ENCODE measurements at regions not wholly inside any gene's neighbourhood (a gene's known extent, or its start where the extent isn't known, plus 50 kb on each side); places are given as distances from the start of the nearest gene placed in this dataset.

- no peak for DNase-seq (ENCODE audit: extremely low read depth in 1 of 4, low spot score in 3 of 4)
- TF ChIP-seq PRPF4 (IDR thresholded peaks at IDR 0.05; ENCODE audit: insufficient read depth, low read depth, low read length, poor library complexity, severe bottlenecking) (no peak), ARID1B (IDR thresholded peaks at IDR 0.05) (no peak), NR1H2 (CRISPR knock-in tag; IDR thresholded peaks at IDR 0.05) (no peak), MEF2A (IDR thresholded peaks at IDR 0.05; ENCODE audit: control insufficient read depth, low read depth, low read length) (no peak)
- H2AFZ ChIP-seq (ENCODE audit: low read depth, low read length): no peak overlapping the region
- in situ Hi-C loops (cut with MboI): no loop called here
- ChIA-PET CTCF (ENCODE audit: low intra/inter-chr PET ratio) (no interaction called here), POLR2A (no interaction called here)
- no peaks in the 10 kb centered on the region for H3K4me1 ChIP-seq (replicated peaks in 1 of 2; ENCODE audit: control insufficient read depth in 2 of 2, insufficient read depth in 2 of 2, low read length in 2 of 2)
- H3K36me3 ChIP-seq (ENCODE audit: control insufficient read depth, insufficient read depth, low read length): no peaks in the 10 kb centered on the region
- no peaks in the 10 kb centered on the region for H3K9me1 ChIP-seq (ENCODE audit: control insufficient read depth, insufficient read depth, low read length)
- WGBS (ENCODE audit: insufficient coverage, low coverage, missing lambda C conversion rate): 24% methylated on average over 2 of the region's 2 CpGs
- intact Hi-C loops (cut with micrococcal nuclease): no loop called here
- no peaks in the 10 kb centered on the region for H4K20me1 ChIP-seq (replicated peaks; ENCODE audit: control insufficient read depth, insufficient read depth, low read length)
- H3K79me2 ChIP-seq (ENCODE audit: control insufficient read depth, insufficient read depth, low read length): no peaks in the 10 kb centered on the region
- H3K9me3 ChIP-seq (replicated peaks; ENCODE audit: control insufficient read depth, insufficient read depth, low read depth, low read length): no peaks in the 10 kb centered on the region
- no peak for FAIRE-seq
- H3K27me3 ChIP-seq (ENCODE audit: control insufficient read depth in 2 of 2, insufficient read depth in 2 of 2, low read length in 2 of 2): no peaks in the 10 kb centered on the region
- no peak for ATAC-seq
- no peak overlapping the region for H3K4me2 ChIP-seq (ENCODE audit: insufficient read depth, low read length)
- H3K9ac ChIP-seq (ENCODE audit: insufficient read depth in 1 of 2, low read depth in 2 of 2, low read length in 2 of 2): no peak overlapping the region
- H3K27ac ChIP-seq (ENCODE audit: extremely low read depth, low read depth, low read length): no peak overlapping the region
- BruUV-seq (replicated peaks): no TSS peak
- no peak overlapping the region for H3K4me3 ChIP-seq
Observed at GRCh38 chr4:20591571-20591970, 108.7 kb upstream of the PACRGL start.

- H3K4me2 ChIP-seq (ENCODE audit: insufficient read depth, low read length): no peak overlapping the region
- in situ Hi-C loops (cut with MboI): no loop called here
- no peaks in the 10 kb centered on the region for H3K9me1 ChIP-seq (ENCODE audit: control insufficient read depth, insufficient read depth, low read length)
- H3K27me3 ChIP-seq (ENCODE audit: control insufficient read depth in 2 of 2, insufficient read depth in 2 of 2, low read length in 2 of 2): no peaks in the 10 kb centered on the region
- ChIA-PET CTCF (ENCODE audit: low intra/inter-chr PET ratio) (no interaction called here), POLR2A (no interaction called here)
- BruUV-seq (replicated peaks): no TSS peak
- no peak overlapping the region for H3K9ac ChIP-seq (ENCODE audit: insufficient read depth in 1 of 2, low read depth in 2 of 2, low read length in 2 of 2)
- intact Hi-C loops (cut with micrococcal nuclease): no loop called here
- no peaks in the 10 kb centered on the region for H4K20me1 ChIP-seq (replicated peaks; ENCODE audit: control insufficient read depth, insufficient read depth, low read length)
- ATAC-seq (no peak), DNase-seq (ENCODE audit: extremely low read depth in 1 of 4, low spot score in 3 of 4) (no peak), FAIRE-seq (no peak)
- no peaks in the 10 kb centered on the region for H3K4me1 ChIP-seq (replicated peaks in 1 of 2; ENCODE audit: control insufficient read depth in 2 of 2, insufficient read depth in 2 of 2, low read length in 2 of 2)
- H3K9me3 ChIP-seq (replicated peaks; ENCODE audit: control insufficient read depth, insufficient read depth, low read depth, low read length): no peaks in the 10 kb centered on the region
- H3K27ac ChIP-seq (ENCODE audit: extremely low read depth, low read depth, low read length): no peak overlapping the region
- H3K79me2 ChIP-seq (ENCODE audit: control insufficient read depth, insufficient read depth, low read length): no peaks in the 10 kb centered on the region
- whole genome bisulfite sequencing (ENCODE audit: insufficient coverage, low coverage, missing lambda C conversion rate): 9% methylated on average over 3 of the region's 3 CpGs
- H2AFZ ChIP-seq (ENCODE audit: low read depth, low read length): no peak overlapping the region
- no peak overlapping the region for H3K4me3 ChIP-seq
- no peaks in the 10 kb centered on the region for H3K36me3 ChIP-seq (ENCODE audit: control insufficient read depth, insufficient read depth, low read length)
- TF ChIP-seq FOXA3 (CRISPR knock-in tag; conservative IDR thresholded peaks at IDR 0.05 in 1 of 2, IDR thresholded peaks at IDR 0.05 in 1 of 2) (no peak), MCM5 (IDR thresholded peaks at IDR 0.05; ENCODE audit: low read depth) (no peak), HCFC1 (IDR thresholded peaks at IDR 0.05; ENCODE audit: low read depth, low read length) (no peak), GTF2B (IDR thresholded peaks at IDR 0.05; ENCODE audit: extremely low read depth, insufficient read length) (no peak), RREB1 (CRISPR knock-in tag; IDR thresholded peaks at IDR 0.05) (no peak), TRIM28 (IDR thresholded peaks at IDR 0.05) (no peak), BHLHE40 (IDR thresholded peaks at IDR 0.05; ENCODE audit: low read length) (no peak), ZNF408 (CRISPR knock-in tag; IDR thresholded peaks at IDR 0.05; ENCODE audit: low read depth) (no peak)
Observed at GRCh38 chr4:20592013-20592412, 108.2 kb upstream of the PACRGL start.
